WERI-Rb-1 (cell line): ENCODE measurements at regions not wholly inside any gene's neighbourhood (a gene's known extent, or its start where the extent isn't known, plus 50 kb on each side); places are given as distances from the start of the nearest gene placed in this dataset.

Source experiments
- DNase-seq: peaks from one replicate; pipeline ENCODE4 v3.0.0-alpha.2; 2020
- H3K27ac ChIP-seq: fragments of 250-450 bp; sonication (Bioruptor Pico); 2 replicates; pipeline ENCODE4 v1.5.1; 2020; ENCODE audit warnings: mild to moderate bottlenecking, moderate library complexity
- H3K27me3 ChIP-seq: fragments of 250-450 bp; sonication (Bioruptor Pico); 2 replicates; pipeline ENCODE4 v1.5.1; 2021; ENCODE audit warnings: mild to moderate bottlenecking, low read depth, moderate library complexity; ENCODE audit not compliant: insufficient read depth, severe bottlenecking
- H3K36me3 ChIP-seq: fragments of 250-450 bp; sonication (Bioruptor Pico); 2 replicates; pipeline ENCODE4 v1.5.1; 2020; ENCODE audit warnings: mild to moderate bottlenecking, moderate library complexity
- H3K4me3 ChIP-seq: 2 replicates; pipeline ENCODE4 v1.5.1; 2011; ENCODE audit warnings: low read depth, mild to moderate bottlenecking, control low read depth, low read length
- H3K9me3 ChIP-seq: fragments of 250-450 bp; sonication (Bioruptor Pico); 2 replicates; pipeline ENCODE4 v1.5.1; 2021; ENCODE audit warnings: mild to moderate bottlenecking, moderate library complexity; ENCODE audit not compliant: severe bottlenecking
- CTCF ChIP-seq: IDR thresholded peaks from 2 replicates; pipeline ENCODE4 v1.5.1; 2011; ENCODE audit warnings: low read depth, mild to moderate bottlenecking, control low read depth, inconsistent platforms, low read length

GRCh38 chr16:49972280-49972679 is 52.7 kb upstream of the CNEP1R1 start:
- no peak overlapping the region for H3K4me3 ChIP-seq
- no peak overlapping the region for H3K27ac ChIP-seq
- TF ChIP-seq CTCF: no peak
- no peaks in the 10 kb centered on the region for H3K27me3 ChIP-seq
- no peaks in the 10 kb centered on the region for H3K36me3 ChIP-seq
- no peak for DNase-seq
- H3K9me3 ChIP-seq: no peaks in the 10 kb centered on the region

GRCh38 chr16:49972961-49973360 is 52.1 kb upstream of the CNEP1R1 start:
- Histone ChIP-seq H3K27me3 (no peaks in the 10 kb centered on the region), H3K4me3 (no peak overlapping the region), H3K9me3 (peaks cover 2% of the 10 kb centered on the region), H3K27ac (no peak overlapping the region), H3K36me3 (no peaks in the 10 kb centered on the region)
- DNase-seq: no peak
- no peak for TF ChIP-seq CTCF
